Occipital lobe (tissue), 1 donor: ENCODE measurements at regions not wholly inside any gene's neighbourhood (a gene's known extent, or its start where the extent isn't known, plus 50 kb on each side); places are given as distances from the start of the nearest gene placed in this dataset.
"Not testable (repeated sequence)": the region's sequence is repeated elsewhere in the genome, so short reads cannot be mapped to it uniquely, and the experiment has no call there.

Source experiments
- DNase-seq: peaks from one replicate; lab custom pipeline; 2025; lab: John Stamatoyannopoulos, UW

- DNase-seq = no peak
These were observed 111.0 kb downstream of the FAM53A start for GRCh38 chr4:1572964-1573720.

- no peak for DNase-seq
These were observed 111.6 kb downstream of the FAM53A start for GRCh38 chr4:1572521-1572920.

GRCh38 chr4:1572010-1572385 is 112.1 kb downstream of the FAM53A start:
- DNase-seq = no peak

GRCh38 chr4:1571165-1572009 is 112.7 kb downstream of the FAM53A start:
- DNase-seq = no peak

DNA sequence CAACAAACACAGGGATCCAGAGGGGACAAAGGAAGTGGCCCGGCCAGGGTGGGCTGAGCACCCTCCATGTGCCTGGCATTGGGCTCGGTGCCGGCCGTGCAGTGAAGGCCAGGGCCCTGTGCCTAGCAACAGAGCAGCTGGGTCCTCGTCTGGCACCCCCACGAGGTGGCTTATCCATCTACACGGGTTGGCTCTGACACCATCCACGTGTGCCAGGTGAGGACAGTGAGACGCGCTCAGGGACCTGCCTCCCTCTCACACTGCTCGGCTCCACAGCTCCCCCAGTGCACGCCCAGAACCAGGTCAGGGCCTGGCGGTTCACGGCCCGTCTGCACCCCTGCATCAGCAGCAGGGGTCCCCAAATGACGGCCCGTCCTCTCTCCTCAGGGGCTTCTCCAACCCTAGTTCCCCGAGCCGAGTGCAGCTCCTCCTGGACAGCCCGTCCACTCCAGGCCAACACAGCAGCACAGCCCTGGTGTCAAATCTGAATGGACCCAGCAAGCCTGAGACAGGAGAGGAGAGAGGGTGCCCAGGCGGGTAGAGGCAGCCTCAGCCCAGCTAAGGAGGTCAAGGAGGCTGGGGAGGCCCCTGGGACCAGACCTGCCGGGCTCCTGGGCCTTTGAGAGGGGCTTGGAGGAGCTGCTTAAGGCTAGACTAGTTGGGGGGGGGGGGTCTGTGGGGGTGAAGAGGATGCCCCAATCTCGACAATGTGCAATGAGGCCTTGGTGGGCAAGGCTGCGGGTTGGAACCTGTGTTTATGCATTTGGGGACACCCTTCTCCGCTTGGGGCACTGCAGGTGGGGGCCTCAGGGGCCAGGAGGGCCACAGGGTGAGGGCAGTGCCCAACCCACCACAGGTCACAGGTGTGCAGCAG is 113.6 kb downstream of the FAM53A start:
- no peak for DNase-seq

- no peak for DNase-seq
These were observed 114.5 kb downstream of the FAM53A start for GRCh38 chr4:1569461-1570151.

- DNase-seq = no peak
These were observed 115.2 kb downstream of the FAM53A start for GRCh38 chr4:1568855-1569460.

- no peak for DNase-seq
These were observed 116.1 kb downstream of the FAM53A start for GRCh38 chr4:1567808-1568581.

GRCh38 chr4:1567519-1567807 is 116.7 kb downstream of the FAM53A start:
- no peak for DNase-seq

- no peak for DNase-seq
These were observed 117.1 kb downstream of the FAM53A start for GRCh38 chr4:1566838-1567518.

GRCh38 chr4:1566301-1566837 is 117.7 kb downstream of the FAM53A start:
- not testable (repeated sequence) for DNase-seq

DNA sequence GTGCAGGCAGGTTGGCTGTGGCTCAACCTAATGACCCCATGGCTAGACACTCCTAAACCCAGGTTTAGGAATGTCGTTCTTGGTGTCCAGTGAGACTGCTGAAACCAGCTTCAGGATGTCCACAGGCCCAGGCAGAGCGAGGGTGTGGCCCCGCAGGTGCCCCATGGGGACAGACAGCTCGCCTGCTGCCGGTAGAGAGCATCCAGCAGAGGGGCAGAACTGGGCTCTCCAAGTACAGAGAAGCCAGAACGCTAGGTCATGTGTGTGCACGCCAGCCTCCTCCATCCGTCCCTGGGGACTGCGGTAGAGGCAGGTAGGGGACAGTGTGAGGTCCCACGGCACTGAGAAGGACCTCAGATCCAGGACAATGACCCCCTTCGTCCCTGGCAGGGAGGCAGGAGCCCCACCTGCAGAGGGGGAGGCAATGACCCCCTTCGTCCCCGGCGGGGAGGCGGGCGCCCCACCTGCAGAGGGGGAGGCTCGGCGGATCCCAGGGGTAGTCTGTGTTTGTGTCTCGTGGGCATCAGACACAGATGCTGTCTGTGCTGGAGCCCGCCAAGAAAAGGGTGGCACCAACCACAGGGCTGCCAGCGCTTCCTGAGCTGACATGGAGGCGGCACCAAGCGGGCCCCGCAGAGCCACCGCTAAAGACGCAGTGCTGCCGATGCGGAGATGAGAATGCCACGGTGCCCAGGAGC is 118.4 kb downstream of the FAM53A start:
- DNase-seq = no peak

DNA sequence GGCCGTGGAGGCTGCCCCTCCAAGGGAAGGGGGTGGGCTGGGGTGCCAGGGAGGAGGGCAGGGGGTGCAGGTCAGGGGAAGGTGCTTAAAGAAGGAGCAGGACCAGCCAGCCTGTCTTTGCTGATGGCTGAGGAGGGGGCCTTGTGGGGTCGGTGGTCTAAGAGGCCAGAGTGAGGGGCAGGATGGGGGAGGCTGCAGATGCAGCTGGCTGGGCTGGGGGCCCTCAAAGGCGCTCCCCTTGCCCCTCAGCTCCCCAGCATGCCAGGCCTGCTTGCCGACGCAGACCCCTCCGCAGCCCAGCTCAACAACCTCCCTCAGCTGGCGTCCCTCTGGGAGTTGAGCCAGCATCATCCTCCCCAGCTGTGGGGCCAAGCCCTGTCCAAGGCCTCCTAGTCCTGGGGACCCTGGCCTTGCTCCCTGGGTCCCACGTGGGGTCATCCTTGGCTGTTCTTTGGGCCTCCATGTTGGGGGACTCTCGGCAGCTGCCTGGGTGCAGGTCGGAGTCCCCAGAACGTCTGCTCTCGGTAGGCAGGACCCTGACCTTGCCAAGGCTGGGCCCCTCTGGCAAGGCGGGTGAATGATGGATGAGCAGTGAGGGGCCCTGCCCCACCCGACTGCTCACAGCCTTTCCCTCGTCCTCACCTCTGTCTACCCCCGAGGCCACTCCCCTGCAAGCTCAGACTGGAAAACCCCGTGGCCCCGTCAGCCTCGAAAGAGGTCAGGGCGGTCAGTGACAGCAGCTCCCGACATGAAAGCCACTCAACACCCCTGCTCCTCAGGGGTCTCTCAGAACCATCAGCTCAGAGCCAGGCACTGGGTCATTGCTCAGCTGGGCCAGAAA is 119.4 kb downstream of the FAM53A start:
- DNase-seq = no peak

DNA sequence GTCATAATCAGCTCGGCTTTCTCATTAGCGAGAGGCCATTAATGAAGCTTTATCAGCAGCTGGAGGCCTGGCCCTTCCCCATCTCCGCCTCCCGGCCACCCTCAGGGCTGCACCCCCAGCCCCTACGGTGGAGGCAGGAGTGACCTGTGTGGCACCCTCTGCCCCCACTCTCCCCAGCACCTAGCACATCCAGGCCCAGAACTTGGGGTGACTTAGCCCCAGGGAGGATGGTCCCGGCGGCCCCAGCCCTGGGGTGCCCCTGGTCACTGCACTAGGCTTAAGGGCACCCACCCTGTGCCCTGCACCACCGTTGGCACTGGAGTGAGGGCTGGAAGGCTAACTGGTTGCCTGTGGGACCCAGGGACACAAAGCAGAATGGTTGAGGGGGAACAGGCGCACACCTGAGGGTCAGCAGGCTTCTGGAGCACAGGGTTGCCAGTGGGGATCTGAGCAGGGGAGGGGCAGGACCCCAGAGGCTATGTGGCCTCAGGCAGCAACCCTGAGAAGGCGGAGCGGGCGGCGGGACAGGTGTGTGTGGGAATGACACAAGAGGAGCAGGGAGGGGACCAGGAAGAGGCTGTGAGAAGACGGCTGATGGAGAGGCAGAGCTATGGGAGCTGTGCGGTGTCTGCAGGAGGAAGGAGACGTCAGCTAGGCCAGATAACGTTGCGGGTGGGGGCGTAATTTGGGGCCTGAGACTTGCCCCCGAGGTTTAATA is 120.2 kb downstream of the FAM53A start:
- no peak for DNase-seq

DNA sequence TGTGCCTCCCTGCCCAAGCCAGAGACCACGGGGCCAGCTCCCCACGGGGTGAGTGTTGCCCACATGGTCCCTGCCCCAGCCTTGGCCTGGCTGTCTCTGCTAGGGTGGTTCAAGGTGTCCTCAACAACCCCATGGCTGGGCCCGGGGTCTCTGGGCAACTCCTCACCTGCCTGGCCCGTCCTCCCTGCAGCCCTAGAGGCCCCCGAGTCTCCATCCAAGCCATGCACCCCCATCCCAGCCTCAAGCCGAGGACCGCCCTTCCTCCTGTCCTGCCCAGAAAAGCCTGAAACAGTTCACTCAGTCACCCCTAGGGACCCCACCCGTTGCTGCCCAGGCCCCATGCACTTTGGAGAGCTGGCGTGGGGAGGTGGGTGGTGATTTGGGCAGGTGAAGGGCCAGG is 120.9 kb downstream of the FAM53A start:
- DNase-seq = no peak

DNA sequence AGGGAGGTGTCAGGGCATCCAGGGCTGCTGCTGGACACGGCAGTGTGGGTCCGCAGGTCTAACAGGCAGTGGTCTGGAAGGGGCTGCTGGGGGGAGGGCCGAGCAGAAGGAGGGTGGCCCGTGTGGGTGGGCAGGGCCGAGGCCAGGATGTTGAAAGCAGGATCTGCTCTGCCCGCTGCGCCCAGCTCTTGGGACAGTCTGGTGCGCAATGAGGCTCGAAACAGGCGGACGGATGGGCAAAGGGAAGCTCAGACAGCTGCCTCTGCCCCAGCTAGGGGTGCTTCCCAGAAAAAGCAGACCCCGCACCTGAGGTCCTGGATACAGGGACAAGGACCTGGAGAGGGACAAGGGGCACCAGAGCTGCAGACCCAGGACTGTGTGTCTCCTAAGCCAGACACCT is 121.3 kb downstream of the FAM53A start:
- DNase-seq = no peak

- DNase-seq = no peak
These were observed 121.7 kb downstream of the FAM53A start for GRCh38 chr4:1562371-1562770.
